H9 (cell line): ENCODE measurements at regions not wholly inside any gene's neighbourhood (a gene's known extent, or its start where the extent isn't known, plus 50 kb on each side); places are given as distances from the start of the nearest gene placed in this dataset.

Experiments
- DNase-seq: peaks from one replicate; pipeline ENCODE4 v3.0.0-alpha.2; 2017
- H2AFZ ChIP-seq: one replicate; pipeline ENCODE4 v1.6.1; 2013; ENCODE audit warnings: mild to moderate bottlenecking, low read length, control low read depth, moderate library complexity
- H2AK5ac ChIP-seq: 2 replicates; pipeline ENCODE4 v1.6.1; 2013; ENCODE audit warnings: low read length, control low read depth, mixed read lengths; ENCODE audit not compliant: insufficient read length
- H2BK120ac ChIP-seq: one replicate; pipeline ENCODE4 v1.6.1; 2013; ENCODE audit warnings: low read depth, mild to moderate bottlenecking, low read length, control low read depth, inconsistent platforms; ENCODE audit not compliant: poor library complexity, severe bottlenecking
- H2BK12ac ChIP-seq: 2 replicates; pipeline ENCODE4 v1.6.1; 2013; ENCODE audit warnings: low read length, control low read depth, mixed read lengths, low read depth; ENCODE audit not compliant: insufficient read length
- H2BK15ac ChIP-seq: 2 replicates; pipeline ENCODE4 v1.6.1; 2013; ENCODE audit warnings: low read depth, low read length, control low read depth
- H2BK20ac ChIP-seq: one replicate; pipeline ENCODE4 v1.6.1; 2013; ENCODE audit warnings: low read depth, mild to moderate bottlenecking, low read length, control low read depth, inconsistent platforms; ENCODE audit not compliant: poor library complexity, severe bottlenecking
- H2BK5ac ChIP-seq: 2 replicates; pipeline ENCODE4 v1.6.1; 2013; ENCODE audit warnings: low read length, control low read depth, mixed read lengths; ENCODE audit not compliant: insufficient read length
- H3K14ac ChIP-seq: 2 replicates; pipeline ENCODE4 v1.6.1; 2013; ENCODE audit warnings: low read length, control low read depth; ENCODE audit not compliant: insufficient read depth
- H3K18ac ChIP-seq: 2 replicates; pipeline ENCODE4 v1.6.1; 2013; ENCODE audit warnings: low read depth, mild to moderate bottlenecking, mixed read lengths, low read length, control low read depth; ENCODE audit not compliant: insufficient read length
- H3K23ac ChIP-seq: 2 replicates; pipeline ENCODE4 v1.6.1; 2013; ENCODE audit warnings: low read length, control low read depth, mixed read lengths, low read depth; ENCODE audit not compliant: insufficient read length
- H3K23me2 ChIP-seq: 2 replicates; pipeline ENCODE4 v1.6.1; 2013; ENCODE audit warnings: low read depth, mild to moderate bottlenecking, mixed read lengths, low read length, control low read depth; ENCODE audit not compliant: insufficient read length, poor library complexity, severe bottlenecking
- H3K27ac ChIP-seq: 2 replicates; pipeline ENCODE4 v1.5.1; 2013; ENCODE audit warnings: low read length, control low read depth, mixed read lengths, low read depth; ENCODE audit not compliant: insufficient read length
- H3K27me3 ChIP-seq: 2 replicates; pipeline ENCODE4 v1.6.1; 2013; ENCODE audit warnings: low read length, control low read depth, inconsistent platforms; ENCODE audit not compliant: insufficient read depth
- H3K4ac ChIP-seq: 2 replicates; pipeline ENCODE4 v1.6.1; 2013; ENCODE audit warnings: low read depth, mild to moderate bottlenecking, control low read depth, inconsistent platforms, low read length, moderate library complexity
- H3K4me1 ChIP-seq: 2 replicates; pipeline ENCODE4 v1.6.1; 2013; ENCODE audit warnings: low read length, control low read depth, inconsistent platforms; ENCODE audit not compliant: insufficient read depth
- H3K4me2 ChIP-seq: 2 replicates; pipeline ENCODE4 v1.6.1; 2013; ENCODE audit warnings: low read length, control low read depth, mixed read lengths; ENCODE audit not compliant: insufficient read length, insufficient read depth
- H3K56ac ChIP-seq: 2 replicates; pipeline ENCODE4 v1.6.1; 2013; ENCODE audit warnings: low read depth, mild to moderate bottlenecking, mixed read lengths, low read length, control low read depth; ENCODE audit not compliant: insufficient read length
- H3K79me1 ChIP-seq: 2 replicates; pipeline ENCODE4 v1.6.1; 2013; ENCODE audit warnings: low read depth, mild to moderate bottlenecking, moderate library complexity, low read length, control low read depth, inconsistent platforms; ENCODE audit not compliant: insufficient read depth, poor library complexity, severe bottlenecking
- H3K79me2 ChIP-seq: 2 replicates; pipeline ENCODE4 v1.6.1; 2013; ENCODE audit warnings: low read length, control low read depth, inconsistent platforms; ENCODE audit not compliant: insufficient read depth
- H3K9ac ChIP-seq: 2 replicates; pipeline ENCODE4 v1.6.1; 2013; ENCODE audit warnings: low read length, control low read depth, mixed read lengths; ENCODE audit not compliant: insufficient read length; ENCODE audit errors: extremely low read depth
- H3K9me3 ChIP-seq: one replicate; pipeline ENCODE4 v1.6.1; 2013; ENCODE audit warnings: low read depth, low read length, inconsistent platforms; ENCODE audit not compliant: control insufficient read depth
- H3T11ph ChIP-seq: one replicate; pipeline ENCODE4 v1.6.1; 2013; ENCODE audit warnings: mild to moderate bottlenecking, low read length, control low read depth, inconsistent platforms
- H4K20me1 ChIP-seq: one replicate; pipeline ENCODE4 v1.6.1; 2013; ENCODE audit not compliant: control insufficient read depth, insufficient read length, insufficient read depth
- H4K5ac ChIP-seq: 2 replicates; pipeline ENCODE4 v1.6.1; 2013; ENCODE audit warnings: low read depth, mild to moderate bottlenecking, mixed read lengths, low read length, control low read depth; ENCODE audit not compliant: insufficient read length
- H4K8ac ChIP-seq: replicated peaks from 2 replicates; pipeline ENCODE4 v1.6.1; 2013; ENCODE audit warnings: low read length, control low read depth, mixed read lengths, low read depth; ENCODE audit not compliant: insufficient read length
- H4K91ac ChIP-seq: 2 replicates; pipeline ENCODE4 v1.6.1; 2013; ENCODE audit warnings: low read depth, mild to moderate bottlenecking, moderate library complexity, mixed read lengths, low read length, control low read depth; ENCODE audit not compliant: insufficient read length
- H3K27ac Mint-ChIP-seq, 3 experiments: 2 replicates in 2 of 3; 3 replicates in 1 of 3; pipeline ENCODE4 v1.8.0; 2020 to 2021; ENCODE audit warnings: mixed read lengths in 3 of 3, mild to moderate bottlenecking in 1 of 3, moderate library complexity in 1 of 3
- H3K27me3 Mint-ChIP-seq: 2 replicates; pipeline ENCODE4 v1.8.0; 2021; ENCODE audit warnings: low read depth, mild to moderate bottlenecking, moderate library complexity, mixed read lengths
- H3K36me3 Mint-ChIP-seq, 3 experiments: 2 replicates in 2 of 3; 3 replicates in 1 of 3; pipeline ENCODE4 v1.8.0; 2020 to 2021; ENCODE audit warnings: low read depth in 3 of 3, mixed read lengths in 3 of 3; ENCODE audit not compliant: insufficient read depth in 1 of 3
- H3K4me1 Mint-ChIP-seq, 2 experiments: 2 replicates each; pipeline ENCODE4 v1.8.0; 2020; ENCODE audit warnings: mixed read lengths in 2 of 2
- H3K4me3 Mint-ChIP-seq, 2 experiments: 2 replicates in 1 of 2; 3 replicates in 1 of 2; pipeline ENCODE4 v1.8.0; 2020 to 2021; ENCODE audit warnings: mild to moderate bottlenecking in 2 of 2, mixed read lengths in 2 of 2, moderate library complexity in 1 of 2
- H3K9me3 Mint-ChIP-seq, 2 experiments: 2 replicates in 1 of 2; 3 replicates in 1 of 2; pipeline ENCODE4 v1.8.0; 2020; ENCODE audit warnings: mild to moderate bottlenecking in 2 of 2, mixed read lengths in 2 of 2, moderate library complexity in 1 of 2
- CTCF ChIP-seq: fragments of 200-600 bp; sonication (generic); conservative IDR thresholded peaks from 3 replicates; pipeline ENCODE4 v1.8.0; 2021; ENCODE audit warnings: antibody characterized with exemption, mild to moderate bottlenecking
- WGBS: extraction: QIAGEN DNeasy Blood & Tissue Kit; methylation state at CpG from one replicate; pipeline ENCODE4 v1.1.7; 2013; ENCODE audit warnings: missing lambda C conversion rate, low lambda C conversion rate, mixed read lengths; ENCODE audit not compliant: insufficient read length; ENCODE audit errors: extremely low coverage; 5-methylcytosine and 5-hydroxymethylcytosine counted together

GRCh38 chr2:41595240-41595639 lies 452.6 kb upstream of the PKDCC start:
- H3K4ac ChIP-seq, result no peak overlapping the region
- no peak overlapping the region for H3K9ac ChIP-seq
- H4K91ac ChIP-seq, result no peak overlapping the region
- no peak overlapping the region for H2BK5ac ChIP-seq
- no peaks in the 10 kb centered on the region for H4K20me1 ChIP-seq
- no peak for DNase-seq
- no peaks in the 10 kb centered on the region for H3K27me3 ChIP-seq
- H3K79me1 ChIP-seq, result no peaks in the 10 kb centered on the region
- TF ChIP-seq CTCF, result no peak
- no peaks in the 10 kb centered on the region for H3K79me2 ChIP-seq
- H3K4me1 Mint-ChIP-seq, result no peaks in the 10 kb centered on the region
- WGBS, result no CpG with 5 or more reads among the region's 1 CpG
- H4K8ac ChIP-seq, result no peak overlapping the region
- H3K14ac ChIP-seq, result no peak overlapping the region
- H3K23ac ChIP-seq, result no peak overlapping the region
- H2AK5ac ChIP-seq, result no peak overlapping the region
- H2BK120ac ChIP-seq, result no peak overlapping the region
- no peak overlapping the region for H3K4me3 Mint-ChIP-seq
- no peak overlapping the region for H3K27ac Mint-ChIP-seq
- H4K5ac ChIP-seq, result no peak overlapping the region
- no peaks in the 10 kb centered on the region for H3K36me3 Mint-ChIP-seq
- H3T11ph ChIP-seq, result no peak overlapping the region
- no peaks in the 10 kb centered on the region for H3K9me3 Mint-ChIP-seq
- H3K18ac ChIP-seq, result no peak overlapping the region
- H3K4me1 ChIP-seq, result no peaks in the 10 kb centered on the region
- H2AFZ ChIP-seq, result no peak overlapping the region
- H3K27ac ChIP-seq, result no peak overlapping the region
- H3K4me2 ChIP-seq, result no peak overlapping the region
- no peak overlapping the region for H2BK15ac ChIP-seq
- H2BK12ac ChIP-seq, result no peak overlapping the region
- H3K56ac ChIP-seq, result no peak overlapping the region
- H3K23me2 ChIP-seq, result no peaks in the 10 kb centered on the region
- no peaks in the 10 kb centered on the region for H3K9me3 ChIP-seq
- no peak overlapping the region for H2BK20ac ChIP-seq
- no peaks in the 10 kb centered on the region for H3K27me3 Mint-ChIP-seq
